Ecto neural progenitor cell (in vitro differentiated cells): ENCODE measurements at regions not wholly inside any gene's neighbourhood (a gene's known extent, or its start where the extent isn't known, plus 50 kb on each side); places are given as distances from the start of the nearest gene placed in this dataset.
"Not testable (repeated sequence)": the region's sequence is repeated elsewhere in the genome, so short reads cannot be mapped to it uniquely, and the experiment has no call there.

Experiments
- DNase-seq: peaks from one replicate; pipeline ENCODE4 v3.0.0-alpha.2; 2018; ENCODE audit warnings: low spot score

DNA sequence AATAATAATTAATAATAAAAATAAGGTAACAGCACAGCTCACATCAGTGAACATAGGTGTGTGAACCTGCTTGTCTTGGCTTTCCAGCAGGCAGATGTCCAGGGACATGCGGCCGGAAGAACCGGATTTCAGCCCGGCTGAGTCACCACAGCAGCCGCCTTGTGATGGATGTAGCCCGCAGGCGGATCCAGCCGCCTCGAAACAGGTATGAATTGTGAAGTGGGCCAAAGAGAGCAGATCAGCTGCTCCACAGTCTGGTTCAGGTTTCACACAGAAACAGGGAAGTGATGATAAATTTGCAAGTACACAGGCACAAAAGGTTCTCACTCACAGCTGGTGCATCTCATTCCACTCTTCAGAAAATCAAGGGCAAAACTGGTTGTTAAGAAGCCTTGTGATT, 55.1 kb downstream of the ID4 start:
- DNase-seq = peak; percentile 50

DNA sequence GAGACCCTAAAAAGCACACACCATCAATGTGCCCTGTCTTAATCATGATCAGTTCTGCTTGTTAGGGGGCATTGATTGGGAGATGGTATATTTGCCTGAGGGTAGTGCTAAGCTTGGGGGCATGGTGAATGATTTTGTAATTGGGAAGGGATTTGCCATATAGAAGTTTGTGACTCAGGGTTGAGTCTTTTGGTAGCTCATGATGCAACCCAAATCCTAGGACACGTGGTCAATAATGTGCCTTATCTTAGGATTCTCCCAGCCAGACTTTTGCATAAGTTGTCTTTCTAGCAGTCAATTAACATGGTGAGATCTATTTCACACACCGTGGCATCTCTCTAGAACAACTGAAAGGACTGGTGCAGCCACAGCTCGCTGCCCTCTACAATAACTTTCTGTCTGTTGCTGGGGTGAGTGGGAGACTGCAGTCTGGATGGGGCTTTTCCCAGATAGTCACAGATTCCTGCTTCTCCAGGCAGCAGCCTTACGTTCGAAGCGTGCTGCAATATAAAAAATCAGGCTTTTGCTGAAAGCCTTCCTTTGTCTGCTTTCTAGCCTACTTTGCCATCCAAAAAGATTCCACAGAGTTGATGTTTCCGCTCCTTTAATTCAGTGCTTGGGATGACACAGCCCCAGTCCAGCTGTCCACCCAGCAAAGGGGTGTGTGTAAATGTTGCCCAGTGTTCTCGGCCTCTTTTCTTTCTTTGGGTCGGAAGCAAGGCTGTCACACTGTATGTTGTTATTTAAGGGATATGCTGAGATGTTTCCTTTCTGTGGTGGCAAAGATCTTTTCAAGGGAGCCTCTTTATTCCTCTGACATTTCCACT, 58.9 kb downstream of the ID4 start:
- no peak for DNase-seq

DNA sequence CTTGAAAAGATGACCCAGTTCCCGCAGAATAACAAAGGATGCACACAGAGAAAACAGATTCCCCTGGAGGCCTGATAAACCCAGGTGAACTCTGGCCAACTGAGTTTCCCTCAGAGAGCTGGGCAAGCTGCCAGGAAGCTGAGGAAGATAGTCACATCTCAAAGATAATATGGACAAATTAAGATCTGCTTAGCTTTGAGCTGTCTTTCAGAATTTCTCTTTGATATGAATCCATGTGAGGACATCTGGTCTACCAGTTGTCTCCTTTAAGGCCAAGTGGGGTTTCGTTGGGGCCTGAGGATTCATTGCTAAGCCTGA, 59.5 kb downstream of the ID4 start:
- no peak for DNase-seq

DNA sequence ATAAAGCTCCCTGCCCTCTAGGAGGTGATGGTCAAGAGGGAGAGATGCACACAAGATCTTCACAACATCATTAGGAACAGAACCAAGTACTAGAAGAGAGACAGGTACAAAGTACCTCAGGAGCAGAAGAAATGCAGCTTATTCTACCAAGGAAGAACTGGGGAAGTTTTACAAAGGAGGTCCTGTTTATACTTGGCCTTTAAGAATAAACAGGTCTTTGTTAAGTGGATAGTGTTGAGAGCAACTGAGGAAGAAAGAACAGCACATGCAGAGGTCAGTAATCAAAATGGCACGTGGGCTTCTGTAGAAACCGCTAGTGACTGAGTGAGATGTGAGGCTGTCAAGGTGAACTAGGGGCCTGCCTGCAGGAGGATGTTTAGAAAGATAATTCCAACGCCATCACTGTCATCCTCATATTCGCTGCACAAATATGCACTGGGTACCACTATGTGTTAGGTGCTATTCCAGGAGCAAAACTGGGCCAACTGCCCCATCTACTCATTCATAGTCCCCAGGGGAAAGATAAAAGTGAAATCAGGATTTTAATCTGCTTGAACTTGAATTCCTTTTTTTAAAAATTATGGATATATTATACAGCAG, 61.1 kb downstream of the ID4 start:
- no peak for DNase-seq

DNA sequence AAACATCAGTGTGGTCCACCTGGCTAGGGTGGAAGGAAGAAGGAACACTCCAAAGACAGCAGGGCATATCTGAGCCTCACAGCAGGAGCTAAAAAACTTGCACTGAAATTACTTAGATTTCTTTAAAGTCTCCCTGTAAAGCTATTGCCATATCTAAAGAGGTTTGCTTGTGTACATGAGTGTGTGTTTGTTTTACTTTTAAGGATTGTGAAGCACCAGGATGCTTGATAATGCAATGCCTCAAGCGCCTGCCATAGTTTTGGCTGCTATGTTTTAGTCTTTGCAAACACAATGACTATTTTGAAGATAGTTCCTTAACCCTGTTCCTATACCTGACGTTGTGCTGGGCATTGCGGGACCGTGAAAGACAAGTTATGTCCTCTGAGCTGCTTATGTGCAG, 65.0 kb downstream of the ID4 start:
- DNase-seq = no peak

DNA sequence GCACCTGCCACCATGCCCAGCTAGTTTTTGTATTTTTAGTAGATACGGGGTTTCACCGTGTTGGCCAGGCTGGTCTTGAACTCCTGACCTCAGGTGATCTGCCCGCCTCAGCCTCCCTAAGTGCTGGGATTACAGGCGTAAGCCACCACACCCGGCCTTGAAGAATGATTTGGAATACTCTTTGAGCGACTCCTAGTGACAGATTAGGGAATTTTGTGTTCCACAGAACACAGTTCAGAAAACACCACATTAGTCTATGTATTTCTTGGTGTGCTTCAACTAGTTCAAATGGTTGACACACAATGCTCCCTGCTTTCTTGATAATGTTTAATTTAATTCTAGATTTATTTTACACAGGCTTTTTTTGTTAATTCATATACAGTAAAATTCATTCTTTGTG, 67.2 kb downstream of the ID4 start:
- not testable (repeated sequence) for DNase-seq

DNA sequence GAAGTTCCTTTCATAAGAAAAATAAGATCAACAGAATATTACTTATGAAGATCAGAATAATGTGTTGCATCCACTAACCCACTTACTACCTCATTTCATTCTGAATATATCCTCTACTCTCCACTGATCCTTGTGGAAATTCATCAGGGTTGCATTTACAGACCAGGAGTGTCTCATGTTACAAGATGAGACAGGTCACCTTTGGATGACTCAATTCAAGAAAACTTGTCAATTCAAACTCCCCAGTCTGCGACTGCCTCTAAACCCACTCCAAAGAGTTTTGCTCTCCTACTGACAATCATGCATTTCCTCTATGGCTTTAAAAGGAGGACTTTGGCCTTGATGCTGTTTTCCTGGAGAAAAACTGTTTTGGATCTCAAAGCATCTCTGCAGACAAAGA, 68.4 kb downstream of the ID4 start:
- no peak for DNase-seq

DNA sequence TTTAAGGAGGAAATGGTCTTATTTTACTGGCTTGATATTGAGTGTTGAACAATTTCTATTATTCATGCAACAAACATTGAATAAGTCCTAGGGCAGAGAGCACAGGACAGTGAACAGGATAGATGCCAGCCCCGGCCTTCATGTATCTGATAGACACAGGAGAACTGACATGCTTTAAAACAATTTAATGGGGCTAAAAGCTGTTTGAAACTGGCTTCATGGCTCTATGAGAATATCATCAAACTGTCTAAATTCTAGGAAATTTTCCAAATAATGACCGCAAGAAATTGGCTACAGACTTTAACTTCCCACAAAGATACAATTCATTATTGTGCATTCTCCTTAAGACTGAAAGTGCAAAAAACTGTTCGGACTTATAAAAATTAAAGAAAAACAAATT, 69.0 kb downstream of the ID4 start:
- no peak for DNase-seq

DNA sequence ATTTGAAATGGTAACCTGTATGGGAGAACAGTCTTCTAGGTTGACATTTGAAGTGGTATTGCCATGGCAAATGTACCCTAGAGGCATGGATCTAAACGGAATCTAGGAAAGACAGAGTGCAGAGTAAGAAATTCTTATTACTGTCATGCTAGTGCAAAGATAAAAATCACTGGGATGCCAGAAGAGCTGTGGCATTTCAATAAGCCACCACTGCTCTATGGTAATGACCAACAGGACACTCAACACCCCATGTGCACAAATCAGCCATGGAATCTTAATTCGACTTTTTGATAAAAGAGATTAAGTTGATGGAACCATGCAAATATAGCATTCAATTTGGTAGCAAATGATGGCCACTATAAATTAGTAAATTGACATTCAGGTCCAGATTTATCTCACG, 74.1 kb downstream of the ID4 start:
- DNase-seq = no peak

DNA sequence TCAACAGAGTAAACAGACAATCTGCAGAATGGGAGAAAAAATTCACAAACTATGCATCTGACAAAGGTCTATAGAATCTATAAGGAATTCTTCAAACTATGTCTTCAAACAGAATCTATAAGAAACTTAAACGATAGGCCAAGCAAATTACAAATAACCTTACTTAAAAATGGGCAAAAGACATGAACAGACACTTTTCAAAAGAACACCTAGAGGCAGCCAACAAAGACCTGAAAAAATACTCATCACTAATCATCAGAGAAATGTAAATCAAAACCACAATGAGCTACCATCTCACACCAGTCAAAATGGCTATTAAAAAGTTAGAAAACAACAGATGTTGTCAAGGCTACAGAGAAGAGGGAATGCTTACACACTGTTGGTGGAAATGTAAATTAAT, 81.3 kb downstream of the ID4 start:
- DNase-seq = no peak

DNA sequence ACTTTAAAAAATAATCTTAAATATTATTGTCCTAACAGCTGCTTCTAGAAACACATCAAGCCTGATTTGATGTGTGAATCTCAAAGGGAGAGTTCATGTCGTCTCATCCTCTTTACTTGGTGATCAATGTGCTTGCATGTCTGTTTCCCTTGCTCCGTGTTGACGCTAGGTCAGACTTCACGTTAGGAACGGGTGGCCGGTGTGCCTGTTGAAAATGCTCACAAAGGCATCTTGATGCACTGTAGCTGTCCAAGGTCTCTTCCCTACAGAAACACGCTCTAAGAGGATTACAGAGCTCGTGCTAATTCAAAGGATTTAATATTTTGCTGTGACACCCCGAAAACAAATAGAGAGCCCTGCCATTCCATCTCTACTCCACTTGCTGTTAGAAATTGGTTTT, 84.6 kb downstream of the ID4 start:
- DNase-seq = no peak

DNA sequence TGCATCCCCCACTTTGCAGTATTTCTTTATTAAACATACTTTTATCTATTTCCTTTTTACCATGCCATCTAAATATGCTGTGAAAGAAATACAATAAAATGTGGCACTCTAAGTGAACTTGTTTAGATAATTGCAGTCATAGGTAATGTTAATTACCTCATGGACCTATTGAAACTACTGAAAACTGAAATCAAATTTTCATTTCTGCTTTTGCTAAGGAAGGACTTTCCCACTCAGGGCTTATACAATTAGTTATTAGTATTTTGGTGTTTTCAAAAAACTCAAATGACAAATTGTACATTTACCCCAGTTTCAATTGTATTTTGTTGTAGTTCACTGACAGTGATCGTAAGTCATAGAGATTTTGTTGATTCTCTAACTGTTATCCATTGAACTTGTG, 88.4 kb downstream of the ID4 start:
- no peak for DNase-seq

DNA sequence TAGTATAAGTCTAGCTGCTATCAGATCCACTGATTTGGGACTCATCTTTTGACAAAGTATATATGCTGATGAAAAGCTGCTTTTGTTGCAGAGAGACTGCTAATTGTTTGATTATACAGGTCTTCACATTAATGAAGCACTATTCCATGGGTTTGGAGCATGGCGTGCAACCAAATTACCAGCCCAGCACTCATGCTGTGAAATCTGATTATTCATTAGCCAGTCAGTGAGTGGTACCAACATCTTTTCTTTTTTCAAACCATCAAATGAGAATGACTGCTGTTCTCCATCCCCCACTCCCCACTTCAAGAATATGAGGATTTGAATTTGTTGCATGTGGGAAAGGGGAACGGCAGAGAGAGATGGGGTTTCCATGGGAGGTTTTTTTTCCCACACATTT, 91.3 kb downstream of the ID4 start:
- DNase-seq = no peak

DNA sequence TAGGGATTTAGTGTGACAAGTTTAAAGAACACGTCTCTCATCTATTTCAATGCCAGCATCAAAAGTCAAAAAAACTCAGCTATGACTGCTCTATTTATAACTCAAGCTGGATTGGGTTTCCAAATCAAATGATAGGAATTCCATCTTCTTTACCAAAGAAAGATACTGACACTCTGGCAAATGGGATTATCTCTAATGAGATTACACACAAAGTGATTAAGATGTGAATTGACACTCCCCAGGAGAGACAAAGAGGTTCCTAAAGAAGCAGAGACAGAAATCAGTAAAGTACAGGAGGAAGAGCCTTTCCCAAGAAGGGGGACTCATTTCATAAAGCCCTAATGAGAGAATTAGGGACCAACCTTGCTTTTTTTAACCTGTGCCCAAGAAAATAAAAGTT, 92.1 kb downstream of the ID4 start:
- no peak for DNase-seq

DNA sequence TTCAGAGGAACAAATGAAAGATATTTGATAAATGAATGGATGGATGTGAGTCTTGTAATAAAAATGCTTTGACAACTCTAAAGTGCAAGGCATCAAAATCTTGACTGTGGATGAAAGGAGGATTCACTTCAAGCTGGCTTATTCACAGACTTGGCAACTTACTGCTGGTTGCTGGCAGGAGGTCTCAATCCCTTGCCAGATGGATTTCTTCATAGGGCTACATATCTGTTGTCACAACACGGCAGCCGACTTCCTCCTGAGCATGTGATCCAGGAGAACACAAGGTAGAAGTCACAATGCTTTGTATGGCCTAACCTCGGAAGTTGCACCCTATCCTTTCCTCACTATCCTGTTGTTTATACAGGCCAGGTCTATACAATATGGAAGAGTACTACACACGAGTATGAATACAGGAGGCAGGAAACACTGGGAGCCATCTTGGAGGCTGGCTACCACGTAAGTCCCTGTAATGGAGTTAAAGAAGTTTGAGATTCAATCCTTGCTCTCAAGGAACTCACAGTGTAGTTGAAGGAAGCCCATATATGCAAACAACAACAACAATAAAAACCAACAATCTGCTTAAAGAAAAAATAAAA, 97.9 kb downstream of the ID4 start:
- no peak for DNase-seq

DNA sequence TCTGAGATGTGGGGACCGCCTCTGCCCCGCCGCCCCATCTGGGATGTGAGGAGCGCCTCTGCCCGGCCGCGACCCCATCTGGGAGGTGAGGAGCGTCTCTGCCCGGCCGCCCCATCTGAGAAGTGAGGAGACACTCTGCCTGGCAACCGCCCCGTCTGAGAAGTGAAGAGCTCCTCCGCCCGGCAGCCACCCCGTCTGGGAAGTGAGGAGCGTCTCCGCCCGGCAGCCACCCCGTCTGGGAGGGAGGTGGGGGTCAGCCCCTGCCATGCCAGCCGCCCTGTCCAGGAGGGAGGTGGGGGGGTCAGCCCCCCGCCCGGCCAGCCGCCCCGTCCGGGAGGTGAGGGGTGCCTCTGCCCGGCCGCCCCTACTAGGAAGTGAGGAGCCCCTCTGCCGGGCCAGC, 102.2 kb downstream of the ID4 start:
- not testable (repeated sequence) for DNase-seq

DNA sequence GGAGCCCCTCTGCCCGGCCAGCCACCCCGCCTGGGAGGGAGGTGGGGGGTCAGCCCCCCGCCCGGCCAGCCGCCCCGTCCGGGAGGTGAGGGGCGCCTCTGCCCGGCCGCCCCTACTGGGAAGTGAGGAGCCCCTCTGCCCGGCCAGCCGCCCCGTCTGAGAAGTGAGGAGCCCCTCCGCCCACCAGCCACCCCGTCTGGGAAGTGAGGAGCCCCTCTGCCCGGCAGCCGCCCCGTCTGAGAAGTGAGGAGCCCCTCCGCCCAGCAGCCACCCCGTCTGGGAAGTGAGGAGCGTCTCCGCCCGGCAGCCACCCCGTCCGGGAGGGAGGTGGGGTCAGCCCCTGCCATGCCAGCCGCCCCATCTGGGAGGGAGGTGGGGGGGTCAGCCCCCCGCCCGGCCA, 102.8 kb downstream of the ID4 start:
- not testable (repeated sequence) for DNase-seq

DNA sequence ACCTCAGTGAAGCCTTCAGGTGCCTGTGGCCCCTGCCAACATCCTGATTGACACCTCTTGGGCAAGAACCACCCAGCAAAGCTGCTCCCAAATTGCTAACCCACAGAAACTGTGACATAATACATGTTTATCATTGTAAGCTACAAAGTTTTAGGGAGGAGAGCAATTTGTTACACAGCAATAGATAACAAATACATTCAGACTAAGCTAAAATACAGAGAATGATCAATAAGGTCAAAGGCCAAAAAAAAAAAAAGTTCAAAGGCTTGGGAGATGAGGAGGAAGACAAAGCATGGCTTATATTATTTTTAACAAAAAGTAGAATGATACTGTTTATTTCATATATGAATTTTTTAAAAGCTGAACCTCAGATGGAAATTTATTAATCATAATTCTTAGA, 105.9 kb downstream of the ID4 start:
- DNase-seq = no peak

DNA sequence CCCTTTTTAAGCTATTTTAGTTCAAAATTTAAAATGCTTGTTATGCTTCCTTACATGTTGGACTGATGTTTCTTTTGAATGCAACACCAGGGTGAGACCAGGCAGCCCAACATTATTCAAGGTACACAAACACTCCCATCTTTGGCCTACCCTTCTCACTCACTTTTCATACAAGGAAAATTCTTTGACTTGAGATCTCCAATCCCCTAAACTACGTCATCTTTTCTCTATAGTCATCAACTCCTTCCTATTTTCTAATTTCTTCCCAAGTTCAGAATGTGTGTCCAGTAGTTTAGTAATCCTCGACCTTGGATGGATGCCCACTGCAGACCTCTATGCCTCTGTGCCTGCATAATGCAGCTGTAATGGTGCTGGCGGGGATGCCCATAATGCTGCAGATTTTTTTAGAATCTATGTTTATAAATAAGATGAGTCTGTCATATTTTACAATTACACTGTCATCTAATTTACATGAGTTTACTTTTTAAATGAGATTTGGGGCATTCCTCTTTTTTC, 108.7 kb downstream of the ID4 start:
- no peak for DNase-seq

DNA sequence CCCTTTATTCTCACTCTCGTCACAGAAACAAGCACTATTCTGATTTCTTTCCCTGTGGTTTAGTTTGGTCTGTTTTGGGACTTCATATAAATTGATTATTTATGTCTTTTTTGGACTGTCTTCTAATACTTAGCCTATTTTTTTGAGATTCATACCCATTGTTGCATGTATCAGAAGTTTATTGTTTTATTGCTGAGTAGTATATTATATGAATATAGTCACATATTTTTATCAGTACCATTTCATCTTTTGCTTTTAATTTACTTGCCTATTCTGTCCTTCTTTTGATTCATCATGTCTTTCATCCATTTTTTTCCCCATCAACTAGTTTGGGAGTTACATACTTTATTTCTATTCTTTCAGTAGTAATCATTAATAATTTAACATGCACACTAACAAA, 112.0 kb downstream of the ID4 start:
- no peak for DNase-seq

DNA sequence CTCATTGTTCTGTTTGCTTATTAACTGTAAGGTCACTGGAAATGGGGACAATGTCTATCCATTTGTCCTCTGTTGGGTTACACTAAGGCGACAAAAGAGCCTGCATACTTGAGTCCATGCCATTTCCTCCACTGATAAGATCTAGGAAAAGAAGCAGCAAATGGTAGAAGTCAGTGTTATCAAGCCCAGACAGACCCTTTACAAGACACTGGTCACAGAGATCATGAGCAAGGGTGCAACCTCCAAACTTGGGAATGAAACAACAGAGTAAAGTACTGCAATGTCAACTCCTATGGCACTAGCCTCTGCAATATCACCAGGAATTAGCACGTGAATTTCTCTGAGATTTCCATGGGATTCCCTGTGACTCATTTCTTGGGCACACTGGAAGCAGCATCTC, 126.9 kb downstream of the ID4 start:
- no peak for DNase-seq

DNA sequence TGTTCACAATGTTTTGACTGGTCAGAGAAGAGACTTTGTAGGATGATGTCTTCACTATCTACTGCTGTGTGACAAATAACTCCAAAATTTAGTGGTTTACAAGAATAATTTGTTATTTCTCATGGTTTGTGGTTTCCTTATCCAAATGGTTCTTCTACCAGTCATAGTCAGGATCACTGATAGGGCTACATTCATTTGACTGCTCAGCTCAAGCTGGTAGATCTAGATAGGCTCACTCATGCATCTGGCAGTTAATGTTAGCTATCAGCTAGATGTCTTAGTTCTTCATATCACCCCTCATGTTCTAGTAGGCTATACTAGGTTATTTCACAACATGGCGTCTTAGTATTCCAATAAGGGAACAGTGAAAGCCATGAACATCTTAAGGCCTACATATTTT, 131.0 kb downstream of the ID4 start:
- no peak for DNase-seq

DNA sequence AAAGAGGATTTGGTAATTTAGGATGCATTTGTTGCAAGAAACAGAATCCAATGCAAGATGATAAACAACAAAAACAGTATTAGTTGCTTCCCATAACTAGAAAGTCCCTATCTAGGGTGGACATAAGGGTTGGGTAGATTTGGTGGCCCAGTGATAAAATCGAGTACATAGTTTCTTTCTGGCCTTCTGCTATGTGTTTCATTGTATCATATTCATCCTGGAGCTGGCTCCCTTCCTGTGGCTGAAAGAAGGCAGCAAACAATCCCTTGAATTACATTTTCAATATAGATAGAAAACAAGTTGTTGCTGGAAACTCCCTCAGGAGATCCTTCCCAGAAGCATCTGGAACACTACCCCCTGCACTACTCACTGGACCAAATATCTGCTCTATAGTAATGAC, 135.1 kb downstream of the ID4 start:
- DNase-seq = no peak
